ENCODE measurements at regions not wholly inside any gene's neighbourhood (a gene's known extent, or its start where the extent isn't known, plus 50 kb on each side); places are given as distances from the start of the nearest gene placed in this dataset.

DNA sequence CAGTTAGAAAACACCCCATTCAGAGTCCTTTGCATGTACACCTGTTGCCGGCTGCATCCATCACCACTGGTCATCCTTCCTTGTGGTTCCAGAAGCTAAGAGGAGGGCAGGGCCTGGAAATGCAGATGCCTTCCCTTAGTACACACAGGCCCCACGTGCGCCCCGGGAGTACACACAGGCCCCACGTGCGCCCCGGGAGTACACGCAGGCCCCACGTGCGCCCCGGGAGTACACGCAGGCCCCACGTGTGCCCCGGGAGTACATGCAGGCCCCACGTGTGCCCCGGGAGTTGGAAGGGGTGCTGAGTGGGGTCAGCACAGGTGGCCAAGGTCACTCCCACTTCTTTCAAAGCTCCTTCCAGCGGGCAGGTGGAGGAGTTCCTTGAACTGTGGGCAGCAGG is 1141.9 kb downstream of the BRD1 start (continued):
- TF ChIP-seq ZBTB11 (tag by site-specific recombination; conservative IDR thresholded peaks at IDR 0.05; ENCODE audit: low read depth), result no peak
- TF ChIP-seq BCL11A (tag by site-specific recombination; IDR thresholded peaks at IDR 0.05; ENCODE audit: low read depth), result no peak
- TF ChIP-seq MEIS1 (CRISPR knock-in tag; IDR thresholded peaks at IDR 0.05; ENCODE audit: borderline replicate concordance), result no peak
- no peak for TF ChIP-seq ZNF404 (tag by site-specific recombination; IDR thresholded peaks at IDR 0.05)
- TF ChIP-seq ZSCAN4 (tag by site-specific recombination; IDR thresholded peaks at IDR 0.05), result no peak

- H3K9me3 ChIP-seq (ENCODE audit: control insufficient read depth, insufficient read depth, low read depth, low read length), result no peaks in the 10 kb centered on the region
- no peak overlapping the region for H3K27ac ChIP-seq (ENCODE audit: extremely low read depth, low read depth, low read length)
- H3K4me3 ChIP-seq (ENCODE audit: low read depth, low read length), result no peak overlapping the region
- CTCF ChIA-PET, result no interaction called here
- H3K36me3 ChIP-seq (ENCODE audit: control insufficient read depth in 2 of 2, insufficient read depth in 1 of 2, low read length in 2 of 2), result no peaks in the 10 kb centered on the region
- TF ChIP-seq ZNF37A (tag by site-specific recombination; IDR thresholded peaks at IDR 0.05) (no peak), ZNF132 (tag by site-specific recombination; IDR thresholded peaks at IDR 0.05; ENCODE audit: borderline replicate concordance) (no peak), ZNF571 (tag by site-specific recombination; IDR thresholded peaks at IDR 0.05) (no peak), SP7 (tag by site-specific recombination; IDR thresholded peaks at IDR 0.05) (no peak), MZF1 (tag by site-specific recombination; IDR thresholded peaks at IDR 0.05; ENCODE audit: borderline replicate concordance) (no peak)
- no peaks in the 10 kb centered on the region for H3K4me1 ChIP-seq (ENCODE audit: control insufficient read depth, insufficient read depth, low read length)
- POLR2A ChIA-PET, result no interaction called here
Measured at GRCh38 chr22:48683640-48684039, 1144.0 kb downstream of the BRD1 start.

DNA sequence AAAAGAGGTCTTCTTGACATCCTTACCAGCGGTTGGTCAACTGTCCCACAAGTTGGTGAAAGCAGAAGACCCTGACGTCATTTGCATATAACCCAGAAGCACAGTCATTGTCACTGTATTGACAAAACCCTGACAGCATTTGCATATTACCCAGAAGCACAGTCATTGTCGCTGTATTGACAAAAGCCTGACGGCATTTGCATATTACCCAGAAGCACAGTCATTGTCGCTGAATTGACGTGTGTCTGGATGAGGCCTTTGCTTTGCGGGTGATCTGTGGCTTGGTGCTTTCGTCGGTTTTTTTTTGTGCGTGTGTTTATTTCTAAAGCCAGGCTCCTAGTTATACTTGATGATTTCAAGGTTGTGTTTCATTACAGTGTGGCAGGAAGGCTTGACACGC is 1145.2 kb downstream of the BRD1 start:
- no peaks in the 10 kb centered on the region for H3K9me3 ChIP-seq (ENCODE audit: control insufficient read depth, insufficient read depth, low read depth, low read length)
- no peaks in the 10 kb centered on the region for H3K36me3 ChIP-seq (ENCODE audit: control insufficient read depth in 2 of 2, insufficient read depth in 1 of 2, low read length in 2 of 2)
- CTCF ChIA-PET, result no interaction called here
- H3K4me1 ChIP-seq (ENCODE audit: control insufficient read depth, insufficient read depth, low read length), result no peaks in the 10 kb centered on the region
- POLR2A ChIA-PET, result no interaction called here
- no peak overlapping the region for H3K4me3 ChIP-seq (ENCODE audit: low read depth, low read length)
- H3K27ac ChIP-seq (ENCODE audit: extremely low read depth, low read depth, low read length), result no peak overlapping the region
- TF ChIP-seq ZBTB11 (tag by site-specific recombination; conservative IDR thresholded peaks at IDR 0.05; ENCODE audit: low read depth), result no peak
- no peak for TF ChIP-seq ZNF792 (tag by site-specific recombination; IDR thresholded peaks at IDR 0.05)
- TF ChIP-seq PRDM4 (tag by site-specific recombination; IDR thresholded peaks at IDR 0.05), result no peak
- no peak for TF ChIP-seq ZNF544 (tag by site-specific recombination; IDR thresholded peaks at IDR 0.05)
- TF ChIP-seq ZNF549 (tag by site-specific recombination; IDR thresholded peaks at IDR 0.05), result no peak
- no peak for TF ChIP-seq TCF7L2 (IDR thresholded peaks at IDR 0.05; ENCODE audit: borderline replicate concordance, low read depth, low read length)
- no peak for TF ChIP-seq ZNF707 (tag by site-specific recombination; IDR thresholded peaks at IDR 0.05)
- no peak for TF ChIP-seq ZNF350 (tag by site-specific recombination; IDR thresholded peaks at IDR 0.05)
- no peak for TF ChIP-seq ZNF529 (tag by site-specific recombination; IDR thresholded peaks at IDR 0.05; ENCODE audit: insufficient replicate concordance)
- TF ChIP-seq ZNF692 (tag by site-specific recombination; IDR thresholded peaks at IDR 0.05), result no peak
- TF ChIP-seq ZNF530 (tag by site-specific recombination; IDR thresholded peaks at IDR 0.05; ENCODE audit: low read depth), result no peak
- TF ChIP-seq TRIM28 (IDR thresholded peaks at IDR 0.05; ENCODE audit: borderline replicate concordance, low read length), result no peak
- TF ChIP-seq ZNF311 (tag by site-specific recombination; IDR thresholded peaks at IDR 0.05; ENCODE audit: borderline replicate concordance), result no peak
